Smooth muscle cell (in vitro differentiated cells): ENCODE measurements at regions not wholly inside any gene's neighbourhood (a gene's known extent, or its start where the extent isn't known, plus 50 kb on each side); places are given as distances from the start of the nearest gene placed in this dataset.

Source experiments
- DNase-seq: peaks from one replicate; lab custom pipeline; 2025; ENCODE audit not compliant: unreplicated experiment; lab: John Stamatoyannopoulos, UW
- H2AFZ ChIP-seq: fragments of 200-600 bp; sonication (generic); 2 replicates; pipeline ENCODE4 v1.6.0; 2016; ENCODE audit warnings: antibody characterized with exemption, low read depth, mild to moderate bottlenecking
- H3F3A ChIP-seq: fragments of 200-600 bp; sonication (generic); 2 replicates; pipeline ENCODE4 v1.6.0; 2017; ENCODE audit warnings: antibody characterized with exemption, low read depth
- H3K27ac ChIP-seq: fragments of 200-600 bp; sonication (generic); 2 replicates; pipeline ENCODE4 v1.5.1; 2016; ENCODE audit warnings: low read depth, mild to moderate bottlenecking
- H3K27me3 ChIP-seq: fragments of 200-600 bp; sonication (generic); 2 replicates; pipeline ENCODE4 v1.6.1; 2016; ENCODE audit warnings: low read depth, mild to moderate bottlenecking
- H3K36me3 ChIP-seq: fragments of 200-600 bp; sonication (generic); 2 replicates; pipeline ENCODE4 v1.5.1; 2016; ENCODE audit warnings: low read depth
- H3K4me1 ChIP-seq: fragments of 200-600 bp; sonication (generic); 2 replicates; pipeline ENCODE4 v1.5.1; 2016; ENCODE audit warnings: low read depth
- H3K4me2 ChIP-seq: fragments of 200-600 bp; sonication (generic); 2 replicates; pipeline ENCODE4 v1.6.0; 2016; ENCODE audit warnings: mild to moderate bottlenecking
- H3K4me3 ChIP-seq: fragments of 200-600 bp; sonication (generic); 2 replicates; pipeline ENCODE4 v1.5.1; 2016; ENCODE audit warnings: mild to moderate bottlenecking
- H3K79me2 ChIP-seq: fragments of 200-600 bp; sonication (generic); 2 replicates; pipeline ENCODE4 v1.6.0; 2016; ENCODE audit warnings: low read depth, mild to moderate bottlenecking
- H3K9ac ChIP-seq: fragments of 200-600 bp; sonication (generic); 2 replicates; pipeline ENCODE4 v1.6.0; 2016; ENCODE audit warnings: low read depth
- H3K9me3 ChIP-seq: fragments of 200-600 bp; sonication (generic); replicated peaks from 2 replicates; pipeline ENCODE4 v1.5.1; 2016; ENCODE audit warnings: low read depth
- H4K20me1 ChIP-seq: fragments of 200-600 bp; sonication (generic); 2 replicates; pipeline ENCODE4 v1.6.0; 2016; ENCODE audit warnings: low read depth
- WGBS: methylation state at CpG from one replicate; pipeline ENCODE4 v1.1.7; 2016; ENCODE audit warnings: low lambda C conversion rate; 5-methylcytosine and 5-hydroxymethylcytosine counted together
- TF ChIP-seq, protein P1 (sequence below): fragments of 200-600 bp; sonication (generic); IDR thresholded peaks from 2 replicates; pipeline ENCODE4 v1.5.1; 2017; ENCODE audit warnings: borderline replicate concordance, mild to moderate bottlenecking, antibody characterized with exemption; ENCODE audit not compliant: insufficient read depth, poor library complexity, severe bottlenecking

DNA sequence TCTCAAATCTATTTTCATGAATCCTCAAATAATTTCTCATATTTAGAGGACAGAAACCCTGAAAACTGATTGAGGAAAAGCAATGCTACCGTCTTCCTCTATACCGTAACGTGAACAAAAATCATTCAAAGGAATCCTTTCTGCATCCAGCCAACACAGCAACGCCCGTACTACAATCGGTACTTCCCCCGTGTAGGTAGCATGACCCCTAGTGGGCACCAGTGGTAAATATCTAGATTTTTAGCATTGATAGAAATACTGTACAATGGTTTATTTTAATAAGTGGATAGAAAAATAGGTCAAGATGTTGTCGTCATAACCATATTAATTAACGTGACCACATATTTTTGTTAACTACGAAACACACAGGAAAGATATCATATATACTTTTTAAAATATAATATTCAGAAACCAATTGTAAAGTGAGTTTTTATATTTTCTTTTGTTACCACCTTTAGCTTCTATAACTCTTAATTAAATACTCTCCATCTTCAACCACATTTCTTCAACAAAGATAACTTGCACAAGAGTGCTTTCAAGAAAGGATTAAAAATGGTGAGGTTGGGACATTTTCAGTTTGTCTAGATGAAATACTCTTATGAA is 194.1 kb downstream of the SS18 start:
- TF ChIP-seq, protein P1, sequence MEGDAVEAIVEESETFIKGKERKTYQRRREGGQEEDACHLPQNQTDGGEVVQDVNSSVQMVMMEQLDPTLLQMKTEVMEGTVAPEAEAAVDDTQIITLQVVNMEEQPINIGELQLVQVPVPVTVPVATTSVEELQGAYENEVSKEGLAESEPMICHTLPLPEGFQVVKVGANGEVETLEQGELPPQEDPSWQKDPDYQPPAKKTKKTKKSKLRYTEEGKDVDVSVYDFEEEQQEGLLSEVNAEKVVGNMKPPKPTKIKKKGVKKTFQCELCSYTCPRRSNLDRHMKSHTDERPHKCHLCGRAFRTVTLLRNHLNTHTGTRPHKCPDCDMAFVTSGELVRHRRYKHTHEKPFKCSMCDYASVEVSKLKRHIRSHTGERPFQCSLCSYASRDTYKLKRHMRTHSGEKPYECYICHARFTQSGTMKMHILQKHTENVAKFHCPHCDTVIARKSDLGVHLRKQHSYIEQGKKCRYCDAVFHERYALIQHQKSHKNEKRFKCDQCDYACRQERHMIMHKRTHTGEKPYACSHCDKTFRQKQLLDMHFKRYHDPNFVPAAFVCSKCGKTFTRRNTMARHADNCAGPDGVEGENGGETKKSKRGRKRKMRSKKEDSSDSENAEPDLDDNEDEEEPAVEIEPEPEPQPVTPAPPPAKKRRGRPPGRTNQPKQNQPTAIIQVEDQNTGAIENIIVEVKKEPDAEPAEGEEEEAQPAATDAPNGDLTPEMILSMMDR, result peak; percentile 94
- Histone ChIP-seq H3K4me3 (no peak overlapping the region), H2AFZ (peak overlapping the region; percentile 56), H3K36me3 (no peaks in the 10 kb centered on the region), H3K9ac (no peak overlapping the region), H3F3A (no peaks in the 10 kb centered on the region), H3K27ac (no peak overlapping the region), H3K9me3 (no peaks in the 10 kb centered on the region), H3K4me2 (peak overlapping the region; percentile 50), H4K20me1 (no peaks in the 10 kb centered on the region), H3K4me1 (peaks cover 4% of the 10 kb centered on the region), H3K27me3 (peaks cover 4% of the 10 kb centered on the region), H3K79me2 (no peaks in the 10 kb centered on the region)
- DNase-seq, result no peak
- WGBS, result 9% methylated on average over 10 of the region's 10 CpGs

DNA sequence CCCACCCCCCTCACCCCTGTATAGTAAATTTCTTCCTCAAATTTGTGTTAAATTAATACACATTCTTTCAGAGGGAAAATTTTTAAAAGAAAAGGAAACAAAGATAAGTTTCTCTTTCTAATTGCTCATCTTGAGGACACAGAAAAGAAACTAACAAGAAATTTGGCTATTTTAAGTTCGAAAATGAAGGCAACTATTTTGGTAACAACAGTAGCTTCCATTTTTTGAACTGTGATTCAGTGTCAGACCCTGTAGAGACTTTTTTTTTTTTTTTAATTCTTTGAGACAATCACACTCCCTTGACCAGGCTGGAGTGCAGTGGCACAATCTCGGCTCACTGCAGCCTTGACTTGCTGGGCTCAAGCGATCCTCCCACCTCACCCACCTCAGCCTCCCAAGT is 194.9 kb downstream of the SS18 start:
- Histone ChIP-seq H3K9me3 (no peaks in the 10 kb centered on the region), H3K36me3 (no peaks in the 10 kb centered on the region), H3F3A (no peaks in the 10 kb centered on the region), H3K4me3 (no peak overlapping the region), H3K27ac (no peak overlapping the region), H2AFZ (peak overlapping the region; percentile 56), H3K4me2 (no peak overlapping the region), H3K4me1 (peaks cover 4% of the 10 kb centered on the region), H4K20me1 (no peaks in the 10 kb centered on the region), H3K27me3 (peaks cover 4% of the 10 kb centered on the region), H3K79me2 (no peaks in the 10 kb centered on the region), H3K9ac (no peak overlapping the region)
- 76% methylated on average over 3 of the region's 3 CpGs for WGBS
- no peak for DNase-seq
- TF ChIP-seq, protein P1, result no peak

DNA sequence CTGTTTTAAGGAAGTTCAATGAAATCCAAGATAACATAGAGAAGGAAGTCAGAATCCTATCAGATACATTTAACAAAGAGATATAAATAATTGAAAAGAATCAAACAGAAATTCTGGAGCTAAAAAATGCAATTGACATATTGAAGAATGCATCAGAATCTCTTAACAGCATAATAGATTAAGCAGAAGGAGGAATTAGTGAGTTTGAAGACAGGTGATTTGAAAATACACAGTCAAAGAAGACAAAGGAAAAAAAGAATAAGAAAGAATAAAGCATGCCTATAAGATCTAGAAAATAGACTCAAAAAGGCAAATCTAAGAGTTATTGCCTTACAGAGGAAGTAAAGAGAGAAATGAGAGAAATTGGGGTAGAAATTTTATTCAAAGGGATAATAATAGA is 204.1 kb downstream of the SS18 start:
- Histone ChIP-seq H3K9me3 (peaks cover 3% of the 10 kb centered on the region), H3K4me3 (no peak overlapping the region), H4K20me1 (no peaks in the 10 kb centered on the region), H3K36me3 (no peaks in the 10 kb centered on the region), H3K27ac (no peak overlapping the region), H3K79me2 (no peaks in the 10 kb centered on the region), H2AFZ (no peak overlapping the region), H3K9ac (no peak overlapping the region), H3F3A (no peaks in the 10 kb centered on the region), H3K4me1 (no peaks in the 10 kb centered on the region), H3K27me3 (no peaks in the 10 kb centered on the region), H3K4me2 (no peak overlapping the region)
- TF ChIP-seq, protein P1, result no peak
- DNase-seq, result no peak

DNA sequence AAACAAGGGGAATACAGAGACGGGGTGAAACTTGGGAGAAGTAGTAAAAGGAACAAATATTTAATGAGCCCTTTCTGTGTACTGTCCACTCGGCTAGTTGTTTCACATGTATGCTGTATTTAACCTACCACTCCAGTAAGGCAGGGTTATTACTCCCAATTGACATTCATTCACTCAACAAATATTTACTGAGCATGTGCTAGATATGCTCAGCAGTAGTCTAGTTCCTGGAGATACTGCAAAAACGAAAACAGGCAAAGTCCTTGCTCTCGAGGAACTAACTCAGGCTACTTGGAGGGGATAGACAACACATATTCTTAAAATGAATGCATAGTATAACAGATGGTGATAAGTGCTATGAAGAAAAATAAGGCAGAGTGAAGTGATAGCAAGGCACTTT is 207.3 kb downstream of the SS18 start:
- Histone ChIP-seq H4K20me1 (no peaks in the 10 kb centered on the region), H3K4me1 (no peaks in the 10 kb centered on the region), H3K27me3 (peaks cover 11% of the 10 kb centered on the region), H3K27ac (no peak overlapping the region), H2AFZ (no peak overlapping the region), H3K9ac (no peak overlapping the region), H3F3A (no peaks in the 10 kb centered on the region), H3K36me3 (no peaks in the 10 kb centered on the region), H3K4me3 (no peak overlapping the region), H3K79me2 (no peaks in the 10 kb centered on the region), H3K9me3 (peaks cover 2% of the 10 kb centered on the region), H3K4me2 (no peak overlapping the region)
- 86% methylated on average over 4 of the region's 4 CpGs for WGBS
- no peak for DNase-seq
- TF ChIP-seq, protein P1, result no peak
